Lung (tissue), 11 donors: ENCODE measurements at regions not wholly inside any gene's neighbourhood (a gene's known extent, or its start where the extent isn't known, plus 50 kb on each side); places are given as distances from the start of the nearest gene placed in this dataset.

ENCODE experiments used
- ATAC-seq: fragments of 200-7000 bp; cut with Tn5 transposase; one replicate; pipeline ENCODE4 v1.9.1; 2020; ENCODE audit warnings: moderate number of reproducible peaks; ENCODE audit not compliant: insufficient read depth, low FRiP score
- DNase-seq, 3 donors: peaks; one replicate each; pipeline ENCODE4 v3.0.0-alpha.2; 2013 to 2017
- H3K27ac ChIP-seq, 2 donors: one replicate each; pipeline ENCODE4 v1.5.1; 2013; ENCODE audit warnings: mild to moderate bottlenecking in 2 of 2, moderate library complexity in 2 of 2, control low read depth in 1 of 2, inconsistent platforms in 1 of 2, low read depth in 1 of 2, low read length in 1 of 2
- H3K27me3 ChIP-seq, 3 donors: one replicate each; pipeline ENCODE4 v1.5.1; 2013; ENCODE audit warnings: low read length in 2 of 3; ENCODE audit not compliant: control insufficient read depth in 3 of 3, insufficient read depth in 3 of 3
- H3K36me3 ChIP-seq, 4 donors: one replicate each; pipeline ENCODE4 v1.5.1; 2013; ENCODE audit warnings: low read length in 4 of 4, mild to moderate bottlenecking in 1 of 4, moderate library complexity in 1 of 4; ENCODE audit not compliant: control insufficient read depth in 4 of 4, insufficient read depth in 4 of 4
- H3K4me1 ChIP-seq, 5 donors: one replicate each; pipeline ENCODE4 v1.5.1; 2013; ENCODE audit warnings: low read length in 5 of 5, mild to moderate bottlenecking in 2 of 5, moderate library complexity in 1 of 5; ENCODE audit not compliant: control insufficient read depth in 5 of 5, insufficient read depth in 5 of 5
- H3K4me3 ChIP-seq: one replicate; pipeline ENCODE4 v1.5.1; 2013; ENCODE audit warnings: mild to moderate bottlenecking, control low read depth, moderate library complexity
- H3K9ac ChIP-seq, 2 donors: one replicate each; pipeline ENCODE4 v1.5.1; 2013; ENCODE audit warnings: low read length in 2 of 2, control low read depth in 1 of 2; ENCODE audit not compliant: insufficient read depth in 1 of 2
- H3K9me3 ChIP-seq, 4 donors: one replicate each; pipeline ENCODE4 v1.5.1; 2013; ENCODE audit warnings: low read length in 3 of 4, mild to moderate bottlenecking in 1 of 4, moderate library complexity in 1 of 4; ENCODE audit not compliant: control insufficient read depth in 4 of 4, insufficient read depth in 3 of 4
- CTCF ChIP-seq: IDR thresholded peaks from 2 replicates; pipeline ENCODE4 v1.5.1; 2012; ENCODE audit warnings: mild to moderate bottlenecking; ENCODE audit errors: control extremely low read depth, extremely low read depth
- WGBS, 2 donors: extraction: QIAGEN DNeasy Blood & Tissue Kit; methylation state at CpG; one replicate each; pipeline ENCODE4 v1.1.7; 2013; 5-methylcytosine and 5-hydroxymethylcytosine counted together
- donor health status: control.
- donor health status: control.
- donor health status: Bipolar disorder and iron deficiency.
- donor health status: healthy.
- donor health status: DM: yes; HTN: yes; CAD: no.

DNA sequence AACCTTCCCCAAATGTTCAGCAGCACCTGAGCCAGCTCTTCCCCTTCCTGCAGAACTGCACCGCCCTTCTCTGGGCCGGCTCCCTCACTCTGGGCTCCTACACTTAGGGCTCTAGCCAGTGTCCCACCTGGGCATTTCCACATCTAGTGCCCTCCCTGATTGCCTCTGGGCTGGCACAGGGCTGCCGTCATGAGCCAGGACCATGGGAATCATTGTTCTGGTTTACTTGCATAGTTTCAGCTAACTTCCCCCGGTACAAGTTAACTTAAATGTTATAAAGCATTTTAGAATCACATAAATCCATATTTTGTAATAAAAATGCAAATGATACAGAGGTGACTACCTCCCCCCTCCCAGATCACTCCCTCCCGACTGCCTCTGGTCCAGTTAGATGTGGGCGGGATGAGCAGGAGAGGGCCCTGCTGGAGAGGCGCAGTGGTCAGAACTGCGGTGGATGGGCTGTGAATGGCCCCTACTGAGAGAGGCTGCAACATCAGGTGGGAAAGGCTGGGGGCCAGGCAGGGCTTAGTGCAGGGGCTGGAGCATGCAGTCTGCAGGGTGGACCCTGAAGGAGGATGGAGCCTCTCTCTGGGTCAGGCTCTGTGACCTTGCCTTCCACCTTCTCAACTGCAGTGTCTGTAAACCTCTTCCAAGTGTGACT, 371.4 kb upstream of the C1orf174 start:
- Histone ChIP-seq H3K4me3 (no peak overlapping the region), H3K27me3 (peaks cover 0 to 5% (median 0%) of the 10 kb centered on the region in 3 donors), H3K9me3 (peaks cover 0 to 9% (median 3%) of the 10 kb centered on the region in 4 donors), H3K9ac (no peak overlapping the region), H3K27ac (no peak overlapping the region), H3K36me3 (no peaks in the 10 kb centered on the region), H3K4me1 (no peaks in the 10 kb centered on the region)
- DNase-seq (no peak), ATAC-seq (no peak)
- no peak for TF ChIP-seq CTCF
- 74 to 84% methylated on average over 8 of the region's 8 CpGs for WGBS, 2 donors

- H3K27me3 ChIP-seq, result peaks cover 0 to 5% (median 0%) of the 10 kb centered on the region in 3 donors
- TF ChIP-seq CTCF, result no peak
- H3K4me1 ChIP-seq, result no peaks in the 10 kb centered on the region
- H3K4me3 ChIP-seq, result no peak overlapping the region
- H3K27ac ChIP-seq, result no peak overlapping the region
- peaks cover 0 to 16% (median 5%) of the 10 kb centered on the region in 4 donors for H3K9me3 ChIP-seq
- no peaks in the 10 kb centered on the region for H3K36me3 ChIP-seq
- ATAC-seq (no peak), DNase-seq (no peak)
- H3K9ac ChIP-seq, result no peak overlapping the region
- 52 to 58% methylated on average over 3 of the region's 3 CpGs for WGBS, 2 donors
Observed at GRCh38 chr1:4272568-4272967, 372.5 kb upstream of the C1orf174 start.

DNA sequence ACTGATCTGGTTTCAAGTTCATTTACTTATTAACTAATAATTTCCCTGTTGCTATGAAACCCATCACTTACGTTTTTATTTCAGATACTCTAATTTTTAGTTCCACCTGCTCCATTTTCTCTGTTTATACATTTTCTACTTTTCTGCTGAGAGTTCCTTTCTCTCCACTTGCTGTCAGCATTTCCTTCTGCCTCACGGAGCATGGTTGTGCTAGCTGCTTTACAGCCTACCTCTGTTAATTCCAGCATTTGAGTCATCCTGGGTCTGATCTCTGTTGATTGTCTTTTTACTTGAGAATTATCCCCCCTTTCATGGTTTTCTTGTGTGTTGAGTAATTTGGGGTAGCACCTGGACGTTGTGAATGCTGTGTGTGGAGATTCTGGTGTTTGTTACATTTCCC, 373.2 kb upstream of the C1orf174 start:
- Histone ChIP-seq H3K27me3 (peaks cover 0 to 5% (median 0%) of the 10 kb centered on the region in 3 donors), H3K36me3 (no peaks in the 10 kb centered on the region), H3K9ac (no peak overlapping the region), H3K9me3 (peaks cover 0 to 19% (median 6%) of the 10 kb centered on the region in 4 donors), H3K4me1 (no peaks in the 10 kb centered on the region), H3K27ac (no peak overlapping the region), H3K4me3 (no peak overlapping the region)
- 57 to 58% methylated on average over 3 of the region's 3 CpGs for WGBS, 2 donors
- ATAC-seq, result no peak
- no peak for DNase-seq
- no peak for TF ChIP-seq CTCF

DNA sequence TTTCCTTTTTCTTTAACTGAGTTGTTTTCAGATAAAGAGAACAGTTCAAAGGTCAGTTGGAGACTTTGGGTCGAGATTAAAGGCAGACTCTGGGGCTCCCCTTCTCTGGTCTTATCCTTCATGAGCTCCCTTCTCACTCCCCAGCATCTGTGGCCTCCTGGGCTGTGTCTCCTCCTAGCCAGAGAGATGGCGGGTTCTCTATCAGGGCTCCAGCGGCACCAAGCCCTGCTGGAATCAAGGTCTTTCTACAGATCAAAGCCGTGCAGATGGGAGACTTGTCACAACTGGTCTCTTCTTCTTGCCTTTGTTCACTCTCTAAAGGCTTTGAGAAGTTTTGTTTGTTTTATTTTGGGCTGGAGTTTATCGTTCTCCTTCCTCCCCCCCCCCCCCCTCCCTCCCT, 373.7 kb upstream of the C1orf174 start:
- Histone ChIP-seq H3K27me3 (peaks cover 0 to 5% (median 0%) of the 10 kb centered on the region in 3 donors), H3K4me1 (no peaks in the 10 kb centered on the region), H3K27ac (no peak overlapping the region), H3K9ac (no peak overlapping the region), H3K36me3 (no peaks in the 10 kb centered on the region), H3K9me3 (peaks cover 0 to 19% (median 6%) of the 10 kb centered on the region in 4 donors), H3K4me3 (no peak overlapping the region)
- WGBS, 2 donors, result 48 to 49% methylated on average over 5 of the region's 5 CpGs
- TF ChIP-seq CTCF, result no peak
- ATAC-seq, result no peak
- DNase-seq, result no peak
